Activated CD8-positive, alpha-beta T cell treated with anti-CD3 and anti-CD28 coated beads for 36 hours (primary cell): ENCODE measurements at regions not wholly inside any gene's neighbourhood (a gene's known extent, or its start where the extent isn't known, plus 50 kb on each side); places are given as distances from the start of the nearest gene placed in this dataset.

Experiments used
- ATAC-seq: fragments of 200-7000 bp; cut with Tn5 transposase; one replicate; pipeline ENCODE4 v1.10.0; 2021; ENCODE audit warnings: mild to moderate bottlenecking, moderate library complexity
- CTCF ChIA-PET: fragments of 350-600 bp; sonication (Branson Sonifier 250); formaldehyde crosslinking; loops from one replicate; lab custom pipeline; 2021; ENCODE audit warnings: antibody characterized with exemption; lab: Charles Lee
- POLR2A ChIA-PET: fragments of 350-600 bp; sonication (Branson Sonifier 250); formaldehyde crosslinking; loops from one replicate; lab custom pipeline; 2021; ENCODE audit warnings: antibody characterized with exemption; lab: Charles Lee
- DNase-seq: peaks from one replicate; pipeline ENCODE4 v3.0.0-alpha.2; 2020
- H3K27ac Mint-ChIP-seq: one replicate; pipeline ENCODE4 v1.8.0; 2021; ENCODE audit warnings: mild to moderate bottlenecking, mixed read lengths
- H3K27me3 Mint-ChIP-seq: one replicate; pipeline ENCODE4 v1.8.0; 2021; ENCODE audit warnings: mixed read lengths
- H3K36me3 Mint-ChIP-seq: one replicate; pipeline ENCODE4 v1.8.0; 2021; ENCODE audit warnings: low read depth, mixed read lengths
- H3K4me1 Mint-ChIP-seq: one replicate; pipeline ENCODE4 v1.8.0; 2021; ENCODE audit warnings: low read depth, mixed read lengths
- H3K4me3 Mint-ChIP-seq: one replicate; pipeline ENCODE4 v1.8.0; 2021; ENCODE audit warnings: mild to moderate bottlenecking, moderate library complexity, mixed read lengths
- H3K9me3 Mint-ChIP-seq: one replicate; pipeline ENCODE4 v1.8.0; 2021; ENCODE audit warnings: mixed read lengths
- CTCF ChIP-seq: fragments of 200-600 bp; IDR thresholded peaks from one replicate; pipeline ENCODE4 v1.8.0; 2022; ENCODE audit warnings: antibody characterized with exemption, mild to moderate bottlenecking
- intact Hi-C: fragments of 100-400 bp; cut with micrococcal nuclease; formaldehyde crosslinking; loops from one replicate; pipeline ENCODE4 v1.10.0; 2022

GRCh38 chr6:153931431-153931830 lies 107.6 kb upstream of the OPRM1 start:
- intact Hi-C loops: no loop called here
- H3K27ac Mint-ChIP-seq: no peak overlapping the region

DNA sequence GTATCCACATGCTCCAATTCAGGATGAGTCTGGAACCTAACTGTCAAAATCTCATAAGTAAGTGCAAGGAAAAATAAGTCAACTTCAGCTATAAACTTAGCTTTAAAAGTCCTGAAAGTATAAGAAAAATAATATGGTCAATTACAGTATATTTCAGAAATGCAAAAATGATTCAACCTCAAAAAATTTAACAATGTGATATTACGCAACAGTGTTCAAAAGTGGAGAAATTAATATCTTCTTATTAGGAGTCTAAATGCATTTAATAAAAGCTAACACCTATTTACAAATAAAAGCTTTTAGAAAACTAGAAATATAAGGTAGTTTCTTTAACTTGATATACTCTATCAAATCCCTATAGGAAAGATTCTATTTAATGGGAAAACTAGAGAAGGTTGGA lies 111.2 kb upstream of the OPRM1 start:
- DNase-seq: no peak
- no peaks in the 10 kb centered on the region for H3K27me3 Mint-ChIP-seq
- H3K36me3 Mint-ChIP-seq: no peaks in the 10 kb centered on the region
- no peak for ATAC-seq
- H3K27ac Mint-ChIP-seq: no peak overlapping the region
- intact Hi-C loops: no loop called here
- ChIA-PET POLR2A (interaction anchor here (0.7 kb wide), 1 partner anchor 385 kb away, joined by 3 read pairs; no protein-coding TSS in a partner anchor), CTCF (no interaction called here)
- H3K4me3 Mint-ChIP-seq: no peak overlapping the region
- no peak for TF ChIP-seq CTCF
- H3K9me3 Mint-ChIP-seq: no peaks in the 10 kb centered on the region
- H3K4me1 Mint-ChIP-seq: no peaks in the 10 kb centered on the region

More at GRCh38 chr6:153931431-153931830, 107.6 kb upstream of the OPRM1 start:
- ChIA-PET POLR2A (no interaction called here), CTCF (interaction anchor here (1.0 kb wide), 1 partner anchor 14 kb away, joined by 3 read pairs; no protein-coding TSS in a partner anchor)
- no peak for DNase-seq
- H3K4me3 Mint-ChIP-seq: no peak overlapping the region
- TF ChIP-seq CTCF: no peak
- no peaks in the 10 kb centered on the region for H3K27me3 Mint-ChIP-seq
- no peaks in the 10 kb centered on the region for H3K36me3 Mint-ChIP-seq
- H3K9me3 Mint-ChIP-seq: no peaks in the 10 kb centered on the region
- ATAC-seq: no peak
- no peaks in the 10 kb centered on the region for H3K4me1 Mint-ChIP-seq

GRCh38 chr6:153898360-153899059 lies 140.5 kb upstream of the OPRM1 start:
- TF ChIP-seq CTCF: no peak
- Mint-ChIP-seq H3K27me3 (peaks cover 2% of the 10 kb centered on the region), H3K4me3 (no peak overlapping the region), H3K9me3 (peaks cover 2% of the 10 kb centered on the region), H3K4me1 (no peaks in the 10 kb centered on the region), H3K27ac (no peak overlapping the region), H3K36me3 (no peaks in the 10 kb centered on the region)
- ChIA-PET POLR2A (no interaction called here), CTCF (interaction anchor here (1.3 kb wide), 1 partner anchor 50 kb away, joined by 3 read pairs; no protein-coding TSS in a partner anchor)
- DNase-seq (no peak), ATAC-seq (no peak)
- intact Hi-C loops: no loop called here

GRCh38 chr6:153882411-153882810 lies 156.6 kb upstream of the OPRM1 start:
- peaks cover 3% of the 10 kb centered on the region for H3K27me3 Mint-ChIP-seq
- H3K9me3 Mint-ChIP-seq: no peaks in the 10 kb centered on the region
- TF ChIP-seq CTCF: no peak
- H3K4me1 Mint-ChIP-seq: no peaks in the 10 kb centered on the region
- CTCF ChIA-PET: no interaction called here
- DNase-seq (no peak), ATAC-seq (no peak)
- H3K27ac Mint-ChIP-seq: no peak overlapping the region
- no peak overlapping the region for H3K4me3 Mint-ChIP-seq
- POLR2A ChIA-PET: no interaction called here
- no peaks in the 10 kb centered on the region for H3K36me3 Mint-ChIP-seq
- intact Hi-C loops: no loop called here

DNA sequence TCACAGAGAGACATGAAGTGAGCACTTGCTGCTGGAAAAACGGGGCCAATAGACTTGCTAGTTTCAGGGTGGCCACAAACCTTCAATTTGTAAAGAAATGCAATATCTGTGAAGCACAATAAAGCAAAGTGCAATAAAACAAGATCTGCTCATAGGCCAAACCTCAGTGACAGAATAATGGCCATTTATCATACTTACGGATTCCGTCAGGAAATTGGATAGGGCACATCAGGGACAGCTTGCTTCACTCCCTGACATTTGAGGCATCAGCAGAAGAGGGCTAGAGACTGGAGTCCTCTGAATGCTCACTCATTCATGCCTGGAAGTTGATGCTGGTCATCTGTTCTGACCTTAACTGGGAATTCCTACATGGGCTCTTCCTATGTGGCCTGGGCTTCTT lies 165.5 kb upstream of the OPRM1 start:
- POLR2A ChIA-PET: no interaction called here
- no peak overlapping the region for H3K4me3 Mint-ChIP-seq
- TF ChIP-seq CTCF: no peak
- DNase-seq (no peak), ATAC-seq (no peak)
- peaks cover 3% of the 10 kb centered on the region for H3K27me3 Mint-ChIP-seq
- intact Hi-C loops: no loop called here
- CTCF ChIA-PET: no interaction called here
- H3K36me3 Mint-ChIP-seq: no peaks in the 10 kb centered on the region
- H3K27ac Mint-ChIP-seq: no peak overlapping the region
- peaks cover 5% of the 10 kb centered on the region for H3K9me3 Mint-ChIP-seq
- H3K4me1 Mint-ChIP-seq: no peaks in the 10 kb centered on the region
